ENCODE measurements at regions not wholly inside any gene's neighbourhood (a gene's known extent, or its start where the extent isn't known, plus 50 kb on each side); places are given as distances from the start of the nearest gene placed in this dataset.
"Not testable (repeated sequence)": the region's sequence is repeated elsewhere in the genome, so short reads cannot be mapped to it uniquely, and the experiment has no call there.

GRCh38 chr22:48065892-48066291 is 1303.4 kb downstream of the TBC1D22A start:
- Histone ChIP-seq H3K4me1 (ENCODE audit: insufficient read depth, low read length, poor library complexity, severe bottlenecking) (no peaks in the 10 kb centered on the region), H3K79me2 (ENCODE audit: insufficient read depth, low read length) (no peaks in the 10 kb centered on the region), H3K27me3 (ENCODE audit: insufficient read depth, low read length, poor library complexity, severe bottlenecking) (no peaks in the 10 kb centered on the region), H3F3A (ENCODE audit: low read depth) (no peaks in the 10 kb centered on the region), H3K4me3 (ENCODE audit: low read length, poor library complexity, severe bottlenecking) (no peak overlapping the region), H2AFZ (ENCODE audit: low read length) (no peak overlapping the region), H3K36me3 (ENCODE audit: insufficient read depth, low read length) (no peaks in the 10 kb centered on the region), H4K20me1 (ENCODE audit: insufficient read depth, low read length, poor library complexity, severe bottlenecking) (no peaks in the 10 kb centered on the region), H3K9me3 (ENCODE audit: insufficient read depth, low read depth, low read length) (peaks cover 4% of the 10 kb centered on the region; the same call in 1 of the 2 replicates), H3K9ac (ENCODE audit: low read depth, low read length, poor library complexity, severe bottlenecking) (no peak overlapping the region), H3K9me2 (replicated peaks; ENCODE audit: low read depth, low read length) (no peaks in the 10 kb centered on the region), H3K4me2 (ENCODE audit: low read depth, low read length, poor library complexity, severe bottlenecking) (no peak overlapping the region)
- TF ChIP-seq EZH2phosphoT487 (IDR thresholded peaks at IDR 0.05; ENCODE audit: borderline replicate concordance) = no peak
- TF ChIP-seq CTCF (conservative IDR thresholded peaks at IDR 0.05; ENCODE audit: low read length) = no peak

- Histone ChIP-seq H2AFZ (ENCODE audit: low read length) (no peak overlapping the region), H3K27me3 (ENCODE audit: insufficient read depth, low read length, poor library complexity, severe bottlenecking) (no peaks in the 10 kb centered on the region), H3K9ac (ENCODE audit: low read depth, low read length, poor library complexity, severe bottlenecking) (no peak overlapping the region), H3K36me3 (ENCODE audit: insufficient read depth, low read length) (no peaks in the 10 kb centered on the region), H3K9me2 (replicated peaks; ENCODE audit: low read depth, low read length) (no peaks in the 10 kb centered on the region), H3K79me2 (ENCODE audit: insufficient read depth, low read length) (no peaks in the 10 kb centered on the region), H3K4me1 (ENCODE audit: insufficient read depth, low read length, poor library complexity, severe bottlenecking) (no peaks in the 10 kb centered on the region), H3K4me3 (ENCODE audit: low read length, poor library complexity, severe bottlenecking) (no peak overlapping the region), H3F3A (ENCODE audit: low read depth) (no peaks in the 10 kb centered on the region), H4K20me1 (ENCODE audit: insufficient read depth, low read length, poor library complexity, severe bottlenecking) (no peaks in the 10 kb centered on the region), H3K4me2 (ENCODE audit: low read depth, low read length, poor library complexity, severe bottlenecking) (no peak overlapping the region), H3K9me3 (ENCODE audit: insufficient read depth, low read depth, low read length) (no peaks in the 10 kb centered on the region)
- no peak for TF ChIP-seq CTCF (conservative IDR thresholded peaks at IDR 0.05; ENCODE audit: low read length)
- TF ChIP-seq EZH2phosphoT487 (IDR thresholded peaks at IDR 0.05; ENCODE audit: borderline replicate concordance) = no peak
These were observed 1299.3 kb downstream of the TBC1D22A start for GRCh38 chr22:48061726-48062125.

- Histone ChIP-seq H3F3A (ENCODE audit: low read depth) (no peaks in the 10 kb centered on the region), H3K36me3 (ENCODE audit: insufficient read depth, low read length) (no peaks in the 10 kb centered on the region), H3K4me1 (ENCODE audit: insufficient read depth, low read length, poor library complexity, severe bottlenecking) (no peaks in the 10 kb centered on the region), H3K27me3 (ENCODE audit: insufficient read depth, low read length, poor library complexity, severe bottlenecking) (no peaks in the 10 kb centered on the region), H3K4me2 (ENCODE audit: low read depth, low read length, poor library complexity, severe bottlenecking) (no peak overlapping the region), H3K9me2 (replicated peaks; ENCODE audit: low read depth, low read length) (no peaks in the 10 kb centered on the region), H3K79me2 (ENCODE audit: insufficient read depth, low read length) (no peaks in the 10 kb centered on the region), H3K4me3 (ENCODE audit: low read length, poor library complexity, severe bottlenecking) (no peak overlapping the region), H3K9ac (ENCODE audit: low read depth, low read length, poor library complexity, severe bottlenecking) (no peak overlapping the region), H4K20me1 (ENCODE audit: insufficient read depth, low read length, poor library complexity, severe bottlenecking) (no peaks in the 10 kb centered on the region), H2AFZ (ENCODE audit: low read length) (no peak overlapping the region), H3K9me3 (ENCODE audit: insufficient read depth, low read depth, low read length) (no peaks in the 10 kb centered on the region)
- TF ChIP-seq EZH2phosphoT487 (IDR thresholded peaks at IDR 0.05; ENCODE audit: borderline replicate concordance) (no peak), CTCF (conservative IDR thresholded peaks at IDR 0.05; ENCODE audit: low read length) (no peak)
These were observed 1297.8 kb downstream of the TBC1D22A start for GRCh38 chr22:48060266-48060665.

GRCh38 chr22:48059521-48059920 is 1297.1 kb downstream of the TBC1D22A start:
- H3K4me3 ChIP-seq (ENCODE audit: low read length, poor library complexity, severe bottlenecking); H3K9ac ChIP-seq (ENCODE audit: low read depth, low read length, poor library complexity, severe bottlenecking); H3K4me1 ChIP-seq (ENCODE audit: insufficient read depth, low read length, poor library complexity, severe bottlenecking): not testable (repeated sequence)

More at GRCh38 chr22:48059521-48059920, 1297.1 kb downstream of the TBC1D22A start:
- H3K9me3 ChIP-seq (ENCODE audit: insufficient read depth, low read depth, low read length); H3K9me2 ChIP-seq (replicated peaks; ENCODE audit: low read depth, low read length); H3F3A ChIP-seq (ENCODE audit: low read depth); H2AFZ ChIP-seq (ENCODE audit: low read length); H3K4me2 ChIP-seq (ENCODE audit: low read depth, low read length, poor library complexity, severe bottlenecking); H3K36me3 ChIP-seq (ENCODE audit: insufficient read depth, low read length); H3K79me2 ChIP-seq (ENCODE audit: insufficient read depth, low read length); H4K20me1 ChIP-seq (ENCODE audit: insufficient read depth, low read length, poor library complexity, severe bottlenecking); H3K27me3 ChIP-seq (ENCODE audit: insufficient read depth, low read length, poor library complexity, severe bottlenecking): not testable (repeated sequence)
